IMR-90 (cell line): ENCODE measurements at regions not wholly inside any gene's neighbourhood (a gene's known extent, or its start where the extent isn't known, plus 50 kb on each side); places are given as distances from the start of the nearest gene placed in this dataset.

Experiments used
- ATAC-seq: fragments of 200-7000 bp; cut with Tn5 transposase; 2 replicates; pipeline ENCODE4 v1.9.1; 2020; ENCODE audit warnings: low read depth, mild to moderate bottlenecking, moderate library complexity
- BruUV-seq: library from RNA; stranded (reverse); fragments of 400-500 nt; replicated peaks from 2 replicates; lab custom pipeline; 2021; lab: Mats Ljungman, UMichigan
- CTCF ChIA-PET: fragments of 300-600 bp; formaldehyde crosslinking; extraction: SDS; loops from one replicate; lab custom pipeline; 2021; ENCODE audit warnings: antibody characterized with exemption; lab: Yijun Ruan, JAX
- POLR2A ChIA-PET: fragments of 300-600 bp; sonication (Branson Sonifier 250); formaldehyde crosslinking; loops from one replicate; lab custom pipeline; 2022; ENCODE audit warnings: antibody characterized with exemption; ENCODE audit not compliant: unreplicated experiment; lab: Charles Lee
- DNase-seq: peaks from one replicate; pipeline ENCODE4 v3.0.0; 2013
- H2AFZ ChIP-seq: replicated peaks from 2 replicates; pipeline ENCODE3; 2013; ENCODE audit warnings: low read length, mild to moderate bottlenecking; ENCODE audit not compliant: poor library complexity
- H2AK5ac ChIP-seq: 2 replicates; pipeline ENCODE4 v1.6.1; 2013; ENCODE audit warnings: low read depth, low read length, inconsistent platforms
- H2AK9ac ChIP-seq: replicated peaks from 2 replicates; pipeline ENCODE3; 2013; ENCODE audit warnings: mild to moderate bottlenecking, low read depth, low read length, moderate library complexity; ENCODE audit not compliant: poor library complexity
- H2BK120ac ChIP-seq: 2 replicates; pipeline ENCODE4 v1.6.1; 2013; ENCODE audit warnings: low read depth, low read length, inconsistent platforms
- H2BK15ac ChIP-seq: 3 replicates; pipeline ENCODE4 v1.6.1; 2013; ENCODE audit warnings: low read depth, low read length, inconsistent platforms
- H2BK20ac ChIP-seq: 2 replicates; pipeline ENCODE4 v1.6.1; 2013; ENCODE audit warnings: low read depth, mild to moderate bottlenecking, inconsistent platforms, low read length, moderate library complexity
- H2BK5ac ChIP-seq: 2 replicates; pipeline ENCODE4 v1.6.1; 2013; ENCODE audit warnings: mild to moderate bottlenecking, low read depth, low read length, inconsistent platforms; ENCODE audit not compliant: poor library complexity, severe bottlenecking
- H3K14ac ChIP-seq: replicated peaks from 2 replicates; pipeline ENCODE4 v1.6.1; 2013; ENCODE audit warnings: low read depth, low read length, inconsistent platforms
- H3K18ac ChIP-seq: 2 replicates; pipeline ENCODE4 v1.6.1; 2013; ENCODE audit warnings: low read depth, low read length, control low read depth
- H3K23ac ChIP-seq: 2 replicates; pipeline ENCODE4 v1.6.1; 2013; ENCODE audit warnings: low read depth, low read length, inconsistent platforms
- H3K27ac ChIP-seq: 2 replicates; pipeline ENCODE4 v1.5.1; 2013; ENCODE audit warnings: mild to moderate bottlenecking, control low read depth, low read length; ENCODE audit not compliant: insufficient read depth
- H3K27me3 ChIP-seq: 2 replicates; pipeline ENCODE4 v1.6.1; 2013; ENCODE audit warnings: low read length; ENCODE audit not compliant: control insufficient read depth, insufficient read depth
- H3K36me3 ChIP-seq: 2 replicates; pipeline ENCODE4 v1.6.1; 2013; ENCODE audit warnings: low read length, mixed read lengths; ENCODE audit not compliant: control insufficient read depth, insufficient read depth
- H3K4ac ChIP-seq: 2 replicates; pipeline ENCODE4 v1.6.1; 2013; ENCODE audit warnings: low read depth, low read length, inconsistent platforms
- H3K4me1 ChIP-seq: 2 replicates; pipeline ENCODE4 v1.6.1; 2013; ENCODE audit warnings: low read length, mixed read lengths; ENCODE audit not compliant: control insufficient read depth, insufficient read depth
- H3K4me2 ChIP-seq: 2 replicates; pipeline ENCODE4 v1.6.1; 2013; ENCODE audit warnings: low read depth, mild to moderate bottlenecking, control low read depth, low read length, moderate library complexity
- H3K4me3 ChIP-seq: 2 replicates; pipeline ENCODE4 v1.5.1; 2013; ENCODE audit warnings: low read depth, mild to moderate bottlenecking, control low read depth, low read length, moderate library complexity; ENCODE audit not compliant: insufficient read depth
- H3K56ac ChIP-seq: 2 replicates; pipeline ENCODE4 v1.6.1; 2013; ENCODE audit warnings: low read length, inconsistent platforms; ENCODE audit not compliant: insufficient read depth; ENCODE audit errors: extremely low read depth
- H3K79me1 ChIP-seq, 2 experiments: 2 replicates each; pipeline ENCODE4 v1.6.1; 2013; ENCODE audit warnings: low read length in 2 of 2, inconsistent platforms in 1 of 2, low read depth in 1 of 2
- H3K9ac ChIP-seq: 2 replicates; pipeline ENCODE4 v1.6.1; 2013; ENCODE audit warnings: low read depth, low read length, control low read depth
- H3K9me1 ChIP-seq: 2 replicates; pipeline ENCODE4 v1.6.1; 2013; ENCODE audit warnings: low read length, inconsistent platforms; ENCODE audit not compliant: insufficient read depth
- H3K9me3 ChIP-seq: 2 replicates; pipeline ENCODE4 v1.6.1; 2013; ENCODE audit warnings: low read length; ENCODE audit not compliant: control insufficient read depth, insufficient read depth
- H4K20me1 ChIP-seq: 2 replicates; pipeline ENCODE4 v1.6.1; 2013; ENCODE audit warnings: low read length, inconsistent platforms; ENCODE audit not compliant: insufficient read depth
- H4K5ac ChIP-seq: 2 replicates; pipeline ENCODE4 v1.6.1; 2013; ENCODE audit warnings: mild to moderate bottlenecking, low read depth, low read length, control low read depth
- H4K8ac ChIP-seq, 2 experiments: 2 replicates each; pipeline ENCODE4 v1.6.1; 2013; ENCODE audit warnings: low read depth in 2 of 2, low read length in 2 of 2, control low read depth in 1 of 2, inconsistent platforms in 1 of 2
- H4K91ac ChIP-seq: 2 replicates; pipeline ENCODE4 v1.6.1; 2013; ENCODE audit warnings: low read depth, low read length, inconsistent platforms; ENCODE audit not compliant: insufficient read depth
- BHLHE40 ChIP-seq: fragments of 150-350 bp; IDR thresholded peaks from 2 replicates; pipeline ENCODE4 v1.6.1; 2016; ENCODE audit warnings: mild to moderate bottlenecking, low read depth, low read length
- CTCF ChIP-seq: conservative IDR thresholded peaks from 2 replicates; pipeline ENCODE4 v1.5.1; 2012; ENCODE audit warnings: mild to moderate bottlenecking, low read depth, low read length, improper control_type of control experiment
- ELK1 ChIP-seq: fragments of 150-350 bp; IDR thresholded peaks from 2 replicates; pipeline ENCODE4 v1.6.1; 2016; ENCODE audit warnings: low read depth, mild to moderate bottlenecking, low read length, moderate library complexity, borderline replicate concordance
- MAFK ChIP-seq: IDR thresholded peaks from 2 replicates; pipeline ENCODE4 v1.6.1; 2012; ENCODE audit warnings: low read depth, low read length, improper control_type of control experiment
- MAZ ChIP-seq: IDR thresholded peaks from 2 replicates; pipeline ENCODE4 v1.6.1; 2012; ENCODE audit warnings: low read depth, mild to moderate bottlenecking, low read length, improper control_type of control experiment, moderate library complexity, borderline replicate concordance
- MXI1 ChIP-seq: IDR thresholded peaks from 2 replicates; pipeline ENCODE4 v1.6.1; 2012; ENCODE audit warnings: low read depth, mild to moderate bottlenecking, low read length, moderate library complexity, borderline replicate concordance
- NFE2L2 ChIP-seq: fragments of 150-350 bp; IDR thresholded peaks from 2 replicates; pipeline ENCODE4 v1.6.1; 2016; ENCODE audit warnings: low read depth, mild to moderate bottlenecking, low read length
- RAD21 ChIP-seq: IDR thresholded peaks from 2 replicates; pipeline ENCODE4 v1.6.1; 2012; ENCODE audit warnings: low read length, improper control_type of control experiment
- RFX5 ChIP-seq: IDR thresholded peaks from 2 replicates; pipeline ENCODE4 v1.8.0; 2012; ENCODE audit warnings: low read depth, mild to moderate bottlenecking, low read length, moderate library complexity
- USF2 ChIP-seq: fragments of 150-350 bp; IDR thresholded peaks from 2 replicates; pipeline ENCODE4 v1.6.1; 2017; ENCODE audit warnings: mild to moderate bottlenecking, antibody characterized with exemption, low read length, low read depth
- WGBS, 2 experiments: methylation state at CpG; one replicate each; pipeline versions ENCODE4 v1.1.5 to v1.1.7; 2013; ENCODE audit warnings: missing lambda C conversion rate in 2 of 2; ENCODE audit not compliant: insufficient read length in 1 of 2; ENCODE audit errors: extremely low coverage in 2 of 2; 5-methylcytosine and 5-hydroxymethylcytosine counted together
- dilution Hi-C: fragments of 300-500 bp; cut with HindIII; formaldehyde crosslinking; loops from one replicate; pipeline ENCODE4 v1.14.3; 2018; ENCODE audit warnings: low sequenced_read_pairs; ENCODE audit not compliant: unreplicated experiment
- in situ Hi-C: fragments of 300-500 bp; cut with MboI; formaldehyde crosslinking; loops from 3 replicates; pipeline ENCODE4 v1.14.3; 2019; ENCODE audit warnings: low sequenced_read_pairs, inconsistent platforms, mixed read lengths
- intact Hi-C: fragments of 100-400 bp; cut with micrococcal nuclease; formaldehyde crosslinking; loops from 2 replicates; pipeline ENCODE4 v1.10.0; 2022

GRCh38 chr14:52185178-52185577 lies 82.3 kb upstream of the PTGDR start:
- H3K18ac ChIP-seq = no peak overlapping the region
- no peak overlapping the region for H2BK20ac ChIP-seq
- H3K9me3 ChIP-seq = peaks cover 5% of the 10 kb centered on the region; the same call in 1 of the 2 replicates
- CTCF ChIA-PET = no interaction called here
- no peaks in the 10 kb centered on the region for H3K9me1 ChIP-seq
- TF ChIP-seq ELK1 (no peak), RFX5 (no peak), RAD21 (no peak), USF2 (no peak), CTCF (no peak), NFE2L2 (no peak), MAFK (no peak), BHLHE40 (no peak), MAZ (no peak), MXI1 (no peak)
- no peaks in the 10 kb centered on the region for H3K36me3 ChIP-seq
- H2AK5ac ChIP-seq = no peak overlapping the region
- no peak overlapping the region for H3K4ac ChIP-seq
- POLR2A ChIA-PET = no interaction called here
- no peak overlapping the region for H2AFZ ChIP-seq
- H2AK9ac ChIP-seq = no peak overlapping the region
- in situ Hi-C loops (no loop called here), intact Hi-C loops (no loop called here), dilution Hi-C loops (no loop called here)
- H4K20me1 ChIP-seq = no peaks in the 10 kb centered on the region
- no peak overlapping the region for H4K91ac ChIP-seq
- no peak overlapping the region for H4K8ac ChIP-seq
- H3K4me2 ChIP-seq = no peak overlapping the region
- no peak overlapping the region for H3K23ac ChIP-seq
- peaks cover 10% of the 10 kb centered on the region for H3K27me3 ChIP-seq
- no CpG with 5 or more reads among the region's 3 CpGs for WGBS, 2 experiments
- BruUV-seq = no TSS peak
- DNase-seq (no peak), ATAC-seq (no peak)
- no peak overlapping the region for H3K4me3 ChIP-seq
- H2BK120ac ChIP-seq = no peak overlapping the region
- no peak overlapping the region for H3K9ac ChIP-seq
- H3K4me1 ChIP-seq = no peaks in the 10 kb centered on the region
- no peak overlapping the region for H3K56ac ChIP-seq
- H3K79me1 ChIP-seq = no peaks in the 10 kb centered on the region
- H3K27ac ChIP-seq = no peak overlapping the region
- H2BK15ac ChIP-seq = no peak overlapping the region
- H3K14ac ChIP-seq = no peak overlapping the region
- H2BK5ac ChIP-seq = no peak overlapping the region
- no peak overlapping the region for H4K5ac ChIP-seq
